Gastroesophageal sphincter (tissue), 4 donors: ENCODE measurements at regions not wholly inside any gene's neighbourhood (a gene's known extent, or its start where the extent isn't known, plus 50 kb on each side); places are given as distances from the start of the nearest gene placed in this dataset.

Experiments
- ATAC-seq: fragments of 150-250 bp; one replicate; pipeline ENCODE4 v1.9.1; 2016; ENCODE audit warnings: mild to moderate bottlenecking, moderate library complexity
- H3K27ac ChIP-seq, 4 donors: fragments of 200-600 bp; sonication (generic) in 3 of 4; 1 replicate in 3 of 4; 2 replicates in 1 of 4; pipeline ENCODE4 v1.5.1; 2016 to 2019
- H3K27me3 ChIP-seq: fragments of 200-600 bp; sonication (generic); one replicate; pipeline ENCODE4 v1.5.1; 2019
- H3K36me3 ChIP-seq, 2 donors: fragments of 200-600 bp; sonication (generic); one replicate each; pipeline ENCODE4 v1.5.1; 2019; ENCODE audit warnings: control low read depth in 1 of 2
- H3K4me1 ChIP-seq, 3 donors: fragments of 200-600 bp; sonication (generic); 1 replicate in 2 of 3; 2 replicates in 1 of 3; pipeline ENCODE4 v1.5.1; 2016 to 2019; ENCODE audit warnings: control low read depth in 2 of 3
- H3K4me3 ChIP-seq, 2 donors: fragments of 200-600 bp; sonication (generic); one replicate each; pipeline ENCODE4 v1.5.1; 2019; ENCODE audit warnings: mild to moderate bottlenecking in 1 of 2, moderate library complexity in 1 of 2
- H3K9me3 ChIP-seq, 3 donors: fragments of 200-600 bp; sonication (generic); one replicate each; pipeline ENCODE4 v1.5.1; 2017 to 2019; ENCODE audit warnings: control low read depth in 2 of 3
- CTCF ChIP-seq, 4 experiments: fragments of 200-600 bp in 2 of 4; fragments of 450-650 bp in 2 of 4; sonication (generic) in 1 of 4; IDR thresholded peaks; one replicate each; pipeline ENCODE4 v1.5.1; 2017 to 2019; ENCODE audit warnings: antibody characterized with exemption in 4 of 4, mild to moderate bottlenecking in 2 of 4, moderate library complexity in 2 of 4
- EP300 ChIP-seq: sonication (generic); formaldehyde crosslinking; IDR thresholded peaks from one replicate; pipeline ENCODE4 v1.6.1; 2017; ENCODE audit warnings: antibody characterized with exemption, mild to moderate bottlenecking
- POLR2A ChIP-seq, 2 donors: fragments of 450-650 bp; IDR thresholded peaks; one replicate each; pipeline ENCODE4 v1.6.1; 2017; ENCODE audit warnings: antibody characterized with exemption in 2 of 2, mild to moderate bottlenecking in 2 of 2, moderate library complexity in 1 of 2
- POLR2AphosphoS5 ChIP-seq: sonication (generic); formaldehyde crosslinking; IDR thresholded peaks from one replicate; pipeline ENCODE4 v1.6.1; 2017; ENCODE audit warnings: antibody characterized with exemption
- WGBS, 2 donors: methylation state at CpG; one replicate each; pipeline ENCODE4 v1.1.5; 2018; ENCODE audit warnings: low coverage in 1 of 2; 5-methylcytosine and 5-hydroxymethylcytosine counted together

- no peak overlapping the region for H3K4me3 ChIP-seq
- no peaks in the 10 kb centered on the region for H3K9me3 ChIP-seq
- no peak for ATAC-seq
- peaks cover 14% of the 10 kb centered on the region for H3K27me3 ChIP-seq
- TF ChIP-seq CTCF (IDR thresholded peaks at IDR 0.05) (no peak), EP300 (no peak), POLR2A (IDR thresholded peaks at IDR 0.05) (no peak), POLR2AphosphoS5 (no peak)
- no peak overlapping the region for H3K27ac ChIP-seq
- no peaks in the 10 kb centered on the region for H3K36me3 ChIP-seq
- 67% methylated on average over 4 of the region's 6 CpGs; no CpG with 5 or more reads in 1 of the 2 donors for WGBS, 2 donors
- H3K4me1 ChIP-seq, result no peaks in the 10 kb centered on the region
Measured at GRCh38 chr16:49120631-49121030, 161.0 kb downstream of the CBLN1 start.

- no peak for ATAC-seq
- Histone ChIP-seq H3K27me3 (peaks cover 13% of the 10 kb centered on the region), H3K9me3 (no peaks in the 10 kb centered on the region), H3K27ac (no peak overlapping the region), H3K36me3 (no peaks in the 10 kb centered on the region), H3K4me3 (no peak overlapping the region), H3K4me1 (no peaks in the 10 kb centered on the region)
- WGBS, 2 donors, result 73 to 84% methylated on average over 5 of the region's 7 CpGs
- TF ChIP-seq POLR2A (IDR thresholded peaks at IDR 0.05) (no peak), POLR2AphosphoS5 (no peak), CTCF (IDR thresholded peaks at IDR 0.05) (no peak), EP300 (no peak)
Measured at GRCh38 chr16:49116873-49117272, 164.8 kb downstream of the CBLN1 start.

- no peak overlapping the region for H3K27ac ChIP-seq
- no peaks in the 10 kb centered on the region for H3K4me1 ChIP-seq
- no peaks in the 10 kb centered on the region for H3K9me3 ChIP-seq
- no peaks in the 10 kb centered on the region for H3K36me3 ChIP-seq
- TF ChIP-seq CTCF (IDR thresholded peaks at IDR 0.05), result no peak
- TF ChIP-seq POLR2A (IDR thresholded peaks at IDR 0.05), result no peak
- no peak for TF ChIP-seq EP300
- no peak for TF ChIP-seq POLR2AphosphoS5
- 61 to 76% methylated on average over 4 to 6 of the region's 9 CpGs for WGBS, 2 donors
- H3K4me3 ChIP-seq, result no peak overlapping the region
- H3K27me3 ChIP-seq, result peaks cover 12% of the 10 kb centered on the region
- no peak for ATAC-seq
Measured at GRCh38 chr16:49115956-49116355, 165.7 kb downstream of the CBLN1 start.

GRCh38 chr16:49112754-49113153 is 168.9 kb downstream of the CBLN1 start:
- Histone ChIP-seq H3K27ac (no peak overlapping the region), H3K9me3 (no peaks in the 10 kb centered on the region), H3K27me3 (peaks cover 3% of the 10 kb centered on the region), H3K4me3 (no peak overlapping the region), H3K36me3 (no peaks in the 10 kb centered on the region), H3K4me1 (no peaks in the 10 kb centered on the region)
- ATAC-seq, result no peak
- WGBS, 2 donors, result 35 to 36% methylated on average over 3 to 5 of the region's 5 CpGs
- TF ChIP-seq EP300 (no peak), POLR2A (IDR thresholded peaks at IDR 0.05) (no peak), CTCF (IDR thresholded peaks at IDR 0.05) (no peak), POLR2AphosphoS5 (no peak)

- no peak overlapping the region for H3K27ac ChIP-seq
- peaks cover 3% of the 10 kb centered on the region for H3K27me3 ChIP-seq
- no peaks in the 10 kb centered on the region for H3K9me3 ChIP-seq
- no peak for ATAC-seq
- WGBS, 2 donors, result 79 to 80% methylated on average over 1 of the region's 1 CpG
- no peak for TF ChIP-seq EP300
- no peak for TF ChIP-seq CTCF (IDR thresholded peaks at IDR 0.05)
- no peak for TF ChIP-seq POLR2A (IDR thresholded peaks at IDR 0.05)
- TF ChIP-seq POLR2AphosphoS5, result no peak
- H3K4me1 ChIP-seq, result no peaks in the 10 kb centered on the region
- H3K4me3 ChIP-seq, result no peak overlapping the region
- no peaks in the 10 kb centered on the region for H3K36me3 ChIP-seq
Measured at GRCh38 chr16:49111351-49111750, 170.3 kb downstream of the CBLN1 start.
